ENCODE measurements at regions not wholly inside any gene's neighbourhood (a gene's known extent, or its start where the extent isn't known, plus 50 kb on each side); places are given as distances from the start of the nearest gene placed in this dataset.

DNA sequence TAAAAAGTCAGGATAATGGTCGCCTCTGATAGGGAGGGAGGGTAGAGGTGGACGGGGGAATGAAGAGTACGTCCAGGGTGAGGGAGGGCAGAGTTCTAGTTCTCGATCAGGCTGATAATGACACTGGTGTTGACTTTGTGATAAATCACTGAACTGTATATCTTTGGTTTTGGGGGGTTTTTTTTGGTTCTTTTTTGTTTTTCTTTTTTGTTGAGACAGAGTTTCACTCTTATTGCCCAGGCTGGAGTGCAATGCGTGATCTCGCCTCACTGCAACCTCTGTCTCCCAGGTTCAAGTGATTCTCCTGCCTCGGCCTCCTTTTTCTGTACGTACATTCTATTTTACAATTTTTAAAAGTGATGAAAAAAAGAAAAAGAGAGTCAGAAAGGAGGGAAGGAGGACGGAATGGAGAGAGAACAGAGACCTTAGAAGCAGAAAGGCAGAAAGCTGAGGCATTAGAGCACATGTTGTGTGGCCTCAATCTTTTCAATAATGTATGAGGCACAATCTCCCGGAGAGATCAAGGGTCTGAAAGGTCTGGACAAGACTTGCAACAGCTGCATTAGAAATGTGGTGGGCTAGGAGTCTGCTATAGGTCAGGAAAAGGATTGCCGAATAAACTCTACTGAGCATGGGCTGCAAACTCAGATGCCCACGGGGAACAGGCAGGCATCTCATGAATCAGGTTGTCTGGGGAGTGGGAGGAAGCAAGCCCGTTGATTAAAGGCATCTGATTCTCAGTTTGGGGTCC, 174.8 kb downstream of the TOMM20 start:
- no peak overlapping the region for H3K56ac ChIP-seq (ENCODE audit: insufficient read length, low read depth, low read length)
- H2BK20ac ChIP-seq (ENCODE audit: low read depth, low read length, poor library complexity, severe bottlenecking) = no peak overlapping the region
- no peak overlapping the region for H3K4ac ChIP-seq (ENCODE audit: low read depth, low read length)
- no peaks in the 10 kb centered on the region for H3K9me3 ChIP-seq (ENCODE audit: control insufficient read depth, low read depth, low read length)
- no peak overlapping the region for H3K4me2 ChIP-seq (ENCODE audit: insufficient read depth, insufficient read length, low read length)
- H3K79me1 ChIP-seq (ENCODE audit: insufficient read depth, low read depth, low read length, poor library complexity, severe bottlenecking) = no peaks in the 10 kb centered on the region
- no peak overlapping the region for H3K27ac ChIP-seq (ENCODE audit: insufficient read length, low read depth, low read length)
- H3K36me3 Mint-ChIP-seq (ENCODE audit: insufficient read depth in 1 of 3, low read depth in 3 of 3) = peaks cover 0 to 10% (median 6%) of the 10 kb centered on the region in 3 experiments; a peak in 6 of 7 replicates
- H3K4me3 Mint-ChIP-seq = no peak overlapping the region
- no peaks in the 10 kb centered on the region for H3K27me3 ChIP-seq (ENCODE audit: insufficient read depth, low read length)
- H4K5ac ChIP-seq (ENCODE audit: insufficient read length, low read depth, low read length) = no peak overlapping the region
- no peaks in the 10 kb centered on the region for H4K20me1 ChIP-seq (ENCODE audit: control insufficient read depth, insufficient read depth, insufficient read length)
- no peak overlapping the region; a peak in 1 of 7 replicates for H3K27ac Mint-ChIP-seq
- no peak overlapping the region for H2BK15ac ChIP-seq (ENCODE audit: low read depth, low read length)
- no peak overlapping the region for H2BK12ac ChIP-seq (ENCODE audit: insufficient read length, low read depth, low read length)
- no peak overlapping the region for H3T11ph ChIP-seq (ENCODE audit: low read length)
- H3K4me1 ChIP-seq (ENCODE audit: insufficient read depth, low read length) = peaks cover 3% of the 10 kb centered on the region; the same call in 1 of the 2 replicates
- H3K79me2 ChIP-seq (ENCODE audit: insufficient read depth, low read length) = no peaks in the 10 kb centered on the region
- H2AK5ac ChIP-seq (ENCODE audit: insufficient read length, low read length) = no peak overlapping the region
- no peak for DNase-seq
- peaks cover 4% of the 10 kb centered on the region; the same call in 1 of the 2 replicates for H3K27me3 Mint-ChIP-seq (ENCODE audit: low read depth)
- H3K4me1 Mint-ChIP-seq = peaks cover 31 to 32% of the 10 kb centered on the region in 2 experiments
- H3K9me3 Mint-ChIP-seq = peaks cover 10% of the 10 kb centered on the region in 2 experiments
- no peaks in the 10 kb centered on the region for H3K23me2 ChIP-seq (ENCODE audit: insufficient read length, low read depth, low read length, poor library complexity, severe bottlenecking)
- H2BK5ac ChIP-seq (ENCODE audit: insufficient read length, low read length) = no peak overlapping the region
- no CpG with 5 or more reads among the region's 13 CpGs for WGBS (ENCODE audit: extremely low coverage, insufficient read length, low lambda C conversion rate)
- no peak overlapping the region for H3K18ac ChIP-seq (ENCODE audit: insufficient read length, low read depth, low read length)
- H3K9ac ChIP-seq (ENCODE audit: extremely low read depth, insufficient read length, low read length) = no peak overlapping the region
- no peak overlapping the region for H3K23ac ChIP-seq (ENCODE audit: insufficient read length, low read depth, low read length)
- H4K91ac ChIP-seq (ENCODE audit: insufficient read length, low read depth, low read length) = no peak overlapping the region
- H3K14ac ChIP-seq (ENCODE audit: insufficient read depth, low read length) = no peak overlapping the region
- TF ChIP-seq, protein P1, sequence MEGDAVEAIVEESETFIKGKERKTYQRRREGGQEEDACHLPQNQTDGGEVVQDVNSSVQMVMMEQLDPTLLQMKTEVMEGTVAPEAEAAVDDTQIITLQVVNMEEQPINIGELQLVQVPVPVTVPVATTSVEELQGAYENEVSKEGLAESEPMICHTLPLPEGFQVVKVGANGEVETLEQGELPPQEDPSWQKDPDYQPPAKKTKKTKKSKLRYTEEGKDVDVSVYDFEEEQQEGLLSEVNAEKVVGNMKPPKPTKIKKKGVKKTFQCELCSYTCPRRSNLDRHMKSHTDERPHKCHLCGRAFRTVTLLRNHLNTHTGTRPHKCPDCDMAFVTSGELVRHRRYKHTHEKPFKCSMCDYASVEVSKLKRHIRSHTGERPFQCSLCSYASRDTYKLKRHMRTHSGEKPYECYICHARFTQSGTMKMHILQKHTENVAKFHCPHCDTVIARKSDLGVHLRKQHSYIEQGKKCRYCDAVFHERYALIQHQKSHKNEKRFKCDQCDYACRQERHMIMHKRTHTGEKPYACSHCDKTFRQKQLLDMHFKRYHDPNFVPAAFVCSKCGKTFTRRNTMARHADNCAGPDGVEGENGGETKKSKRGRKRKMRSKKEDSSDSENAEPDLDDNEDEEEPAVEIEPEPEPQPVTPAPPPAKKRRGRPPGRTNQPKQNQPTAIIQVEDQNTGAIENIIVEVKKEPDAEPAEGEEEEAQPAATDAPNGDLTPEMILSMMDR (conservative IDR thresholded peaks at IDR 0.05) = no peak
- H2AFZ ChIP-seq (ENCODE audit: low read length) = no peak overlapping the region
- no peak overlapping the region for H2BK120ac ChIP-seq (ENCODE audit: low read depth, low read length, poor library complexity, severe bottlenecking)
- H4K8ac ChIP-seq (replicated peaks; ENCODE audit: insufficient read length, low read depth, low read length) = no peak overlapping the region

All from H9 (cell line).